NCI-H1105 treated with DMSO at 0.1 percent for 48 hours (cell line): ENCODE measurements at regions not wholly inside any gene's neighbourhood (a gene's known extent, or its start where the extent isn't known, plus 50 kb on each side); places are given as distances from the start of the nearest gene placed in this dataset.
"Not testable (repeated sequence)": the region's sequence is repeated elsewhere in the genome, so short reads cannot be mapped to it uniquely, and the experiment has no call there.

Source experiments
- DNase-seq: peaks from one replicate; lab custom pipeline; 2025; lab: John Stamatoyannopoulos, UW

- DNase-seq: no peak
Measured at GRCh38 chr2:109669731-109670130, 55.6 kb downstream of the SOWAHC start.

GRCh38 chr2:109670556-109671411, 56.6 kb downstream of the SOWAHC start:
- DNase-seq: no peak

- no peak for DNase-seq
Measured at GRCh38 chr2:109674894-109675534, 60.9 kb downstream of the SOWAHC start.

DNA sequence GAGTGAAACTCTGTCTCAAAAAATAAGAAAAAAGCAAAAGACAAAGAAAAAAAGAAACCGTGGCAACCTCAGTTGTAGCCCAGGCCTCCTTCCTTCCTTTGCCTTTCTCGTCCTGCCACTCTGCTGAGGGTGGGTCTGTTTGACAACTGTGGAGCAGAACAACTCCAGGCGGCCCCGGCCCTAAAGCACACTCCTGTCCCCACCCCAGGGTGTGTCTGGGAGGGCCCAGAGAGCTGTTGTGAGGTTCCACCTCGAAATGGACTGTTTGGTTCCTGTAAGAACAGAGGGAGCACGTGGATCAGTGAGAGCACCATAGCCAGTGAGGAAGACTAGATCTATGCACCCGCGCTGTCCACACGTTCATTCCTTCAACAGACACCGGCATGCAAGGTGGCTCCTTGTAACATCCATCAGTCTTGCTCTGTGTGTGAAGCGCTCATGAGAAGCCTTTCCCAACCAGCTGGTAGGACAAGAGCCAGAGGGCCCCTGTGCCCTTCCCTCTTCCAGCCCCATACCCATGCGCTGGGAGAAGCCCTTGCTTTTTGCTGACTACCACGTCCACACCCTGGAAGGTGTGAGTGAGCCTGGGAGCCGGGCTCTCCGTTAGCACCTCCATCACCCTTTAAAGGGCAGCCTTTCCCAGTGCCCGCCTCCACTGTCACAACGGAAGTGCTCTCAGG, 61.6 kb downstream of the SOWAHC start:
- no peak for DNase-seq

GRCh38 chr2:109676346-109676902, 62.3 kb downstream of the SOWAHC start:
- peak; percentile 64 for DNase-seq

DNA sequence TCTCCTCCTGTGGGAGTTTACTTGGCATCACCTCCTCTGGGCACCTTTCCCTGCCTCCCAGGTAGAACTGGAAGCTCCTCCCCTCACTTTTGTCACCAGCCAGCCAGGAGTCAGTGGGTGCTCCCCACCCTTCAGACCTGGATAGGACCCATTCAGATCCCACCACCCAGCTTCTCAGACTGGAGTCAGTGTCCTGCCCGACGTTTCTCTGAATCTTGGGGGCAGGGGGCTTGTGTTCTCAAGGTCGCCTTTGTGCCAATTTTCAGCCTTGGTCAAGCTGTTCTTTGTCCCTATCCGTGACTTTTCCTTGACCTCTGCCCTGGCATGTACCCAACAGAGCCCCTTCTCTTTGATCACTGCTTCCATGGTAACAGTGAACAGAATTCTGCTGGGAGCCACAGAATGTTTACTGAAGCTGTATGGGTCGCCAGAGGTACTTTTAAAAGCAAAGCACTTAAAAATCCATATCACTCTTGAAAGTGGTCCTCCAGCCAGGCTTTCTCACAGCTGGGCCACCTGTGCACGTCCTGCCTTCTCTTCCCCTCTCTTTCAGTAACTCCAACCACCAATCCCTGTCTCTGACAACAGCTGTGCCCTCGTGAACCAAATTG, 63.1 kb downstream of the SOWAHC start:
- DNase-seq: not testable (repeated sequence)

GRCh38 chr2:109677835-109678580, 63.8 kb downstream of the SOWAHC start:
- DNase-seq: no peak

GRCh38 chr2:109678724-109679201, 64.6 kb downstream of the SOWAHC start:
- DNase-seq: not testable (repeated sequence)

DNA sequence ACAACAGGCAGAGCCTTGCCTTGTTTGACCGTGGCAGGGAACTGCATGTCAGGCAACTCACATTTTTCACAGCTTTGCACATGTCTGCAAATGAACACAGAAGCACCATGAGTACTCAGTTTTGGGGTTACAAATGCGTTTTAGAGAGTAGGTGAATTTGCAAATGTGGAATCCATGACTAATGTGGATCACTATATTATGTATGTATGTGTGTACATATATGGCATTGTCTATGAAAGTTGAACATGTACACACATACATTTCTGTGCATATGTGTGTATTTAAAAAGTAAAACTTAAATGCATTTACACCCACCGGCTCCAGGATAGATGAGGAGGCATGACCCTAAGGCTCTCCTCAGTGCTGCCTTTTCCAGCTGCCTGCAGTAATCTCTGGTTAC, 65.1 kb downstream of the SOWAHC start:
- no peak for DNase-seq

- no peak for DNase-seq
Measured at GRCh38 chr2:109679626-109680025, 65.5 kb downstream of the SOWAHC start.

GRCh38 chr2:109680523-109681297, 66.5 kb downstream of the SOWAHC start:
- no peak for DNase-seq

DNA sequence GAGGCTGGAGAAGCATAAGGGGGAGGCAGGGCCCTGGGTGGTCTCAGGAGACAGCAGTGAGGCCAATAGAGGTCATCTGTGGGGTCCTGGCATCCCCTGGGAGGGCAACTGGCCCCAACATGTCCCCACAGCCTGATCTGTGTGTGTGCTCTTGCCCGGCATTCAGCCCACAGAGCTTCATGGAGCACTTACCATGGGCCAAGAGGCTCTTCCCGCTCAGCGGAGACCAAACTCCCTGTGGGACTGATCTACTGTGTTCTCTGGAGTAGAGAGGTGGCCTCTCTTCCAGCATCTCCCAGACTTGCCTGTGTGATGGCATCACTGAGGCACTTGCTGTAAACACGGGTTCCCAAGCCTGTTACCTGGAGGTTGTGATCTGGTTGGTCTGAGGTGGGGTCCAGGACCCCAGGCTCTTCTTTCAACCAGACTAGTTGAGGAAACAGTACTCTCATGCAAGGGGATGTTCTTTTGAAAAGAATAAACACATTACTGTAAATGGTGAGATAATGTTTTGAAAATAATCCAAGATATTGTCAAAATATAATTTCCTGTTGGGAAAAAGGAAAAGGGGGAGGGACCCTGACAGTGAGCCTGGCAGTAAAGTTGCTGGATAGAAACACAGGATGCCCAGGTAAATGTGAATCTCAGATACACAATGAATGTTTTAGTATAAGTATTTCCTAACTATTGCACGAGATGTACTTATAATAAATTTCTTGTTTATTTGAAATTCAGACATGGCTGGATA, 67.6 kb downstream of the SOWAHC start:
- DNase-seq: no peak

DNA sequence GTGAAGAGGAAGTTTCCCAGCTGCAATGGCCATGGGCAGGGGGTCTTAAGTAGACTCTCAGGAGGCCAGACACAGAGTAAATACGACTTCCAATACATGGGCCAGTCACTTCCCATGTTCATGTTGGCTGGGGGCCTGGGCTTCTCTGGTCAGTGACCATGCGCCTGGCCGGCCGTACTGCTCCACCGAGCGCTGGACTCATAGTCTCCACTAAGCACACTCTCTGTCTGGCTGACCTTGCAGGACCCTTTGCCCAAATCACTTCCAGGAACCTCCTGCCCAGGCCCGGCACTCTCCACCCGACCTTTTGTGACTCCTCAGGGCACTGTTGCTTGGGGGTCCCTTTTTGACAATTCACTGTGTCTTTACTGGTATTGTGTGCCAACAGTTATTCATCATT, 69.3 kb downstream of the SOWAHC start:
- no peak for DNase-seq

DNA sequence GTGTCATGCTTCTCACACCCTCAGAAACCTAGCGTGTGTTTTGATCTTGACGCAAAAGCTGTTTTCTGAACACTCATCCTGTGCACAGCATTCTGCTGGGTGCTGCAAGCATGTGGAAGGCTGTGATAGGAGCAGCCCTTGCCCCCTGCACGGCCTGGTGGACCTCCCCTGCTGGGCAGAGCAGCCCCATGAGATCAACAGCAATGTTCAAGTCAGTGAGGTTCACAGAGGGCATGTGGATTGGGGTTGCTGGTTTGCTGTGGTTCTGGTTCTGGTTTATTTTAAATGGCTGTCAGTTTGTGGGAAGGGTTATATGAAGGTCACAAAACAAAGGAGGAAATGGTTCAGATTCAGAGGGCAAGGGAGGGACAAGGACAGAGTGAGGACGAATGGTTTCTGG, 71.3 kb downstream of the SOWAHC start:
- no peak for DNase-seq

DNA sequence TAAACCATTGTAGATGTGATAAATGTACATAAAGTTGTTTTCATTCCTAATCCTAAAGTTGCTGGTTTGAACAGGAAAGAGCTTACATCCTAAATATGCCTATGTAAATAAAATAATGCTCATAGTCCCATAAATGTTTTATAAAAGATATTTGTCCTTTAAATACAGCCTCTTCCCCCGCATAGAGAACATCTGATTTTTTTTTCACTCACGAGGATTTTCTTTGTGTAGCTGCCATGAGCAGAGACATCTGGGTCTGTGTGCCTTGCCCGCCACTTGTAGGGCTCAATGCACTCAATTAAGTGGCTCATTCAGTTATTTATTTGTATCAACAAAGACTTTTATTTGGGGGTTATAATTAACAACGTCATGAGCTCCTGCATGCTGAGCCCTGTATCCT, 72.8 kb downstream of the SOWAHC start:
- DNase-seq: peak; percentile 48

- DNase-seq: no peak
Measured at GRCh38 chr2:109689182-109689930, 75.2 kb downstream of the SOWAHC start.

GRCh38 chr2:109689973-109690372, 75.8 kb downstream of the SOWAHC start:
- DNase-seq: no peak

DNA sequence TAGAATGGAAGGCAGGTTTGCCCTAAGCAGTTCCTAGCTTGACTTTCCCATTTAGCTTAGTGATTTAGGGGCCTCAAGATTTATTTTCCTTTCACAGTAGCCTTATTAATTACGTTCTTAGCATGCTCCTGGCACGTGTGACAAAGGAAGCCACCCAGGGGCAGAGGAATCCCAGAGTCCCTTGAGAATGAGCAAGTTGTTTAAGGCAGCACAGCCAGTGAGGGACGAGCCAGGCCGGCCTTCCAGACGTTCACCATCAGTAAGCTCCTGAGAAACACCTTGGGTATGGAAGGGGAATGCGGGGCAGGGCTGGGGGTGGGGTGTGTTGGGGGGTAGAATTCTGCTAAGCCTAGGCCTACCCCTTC, 76.3 kb downstream of the SOWAHC start:
- no peak for DNase-seq
